HG03103 (cell line): ENCODE measurements at regions not wholly inside any gene's neighbourhood (a gene's known extent, or its start where the extent isn't known, plus 50 kb on each side); places are given as distances from the start of the nearest gene placed in this dataset.

Source experiments
- ATAC-seq: cut with Tn5 transposase; IDR thresholded peaks from one replicate; pipeline ENCODE4 v1.9.1; 2021; ENCODE audit warnings: low read depth; ENCODE audit not compliant: unreplicated experiment

DNA sequence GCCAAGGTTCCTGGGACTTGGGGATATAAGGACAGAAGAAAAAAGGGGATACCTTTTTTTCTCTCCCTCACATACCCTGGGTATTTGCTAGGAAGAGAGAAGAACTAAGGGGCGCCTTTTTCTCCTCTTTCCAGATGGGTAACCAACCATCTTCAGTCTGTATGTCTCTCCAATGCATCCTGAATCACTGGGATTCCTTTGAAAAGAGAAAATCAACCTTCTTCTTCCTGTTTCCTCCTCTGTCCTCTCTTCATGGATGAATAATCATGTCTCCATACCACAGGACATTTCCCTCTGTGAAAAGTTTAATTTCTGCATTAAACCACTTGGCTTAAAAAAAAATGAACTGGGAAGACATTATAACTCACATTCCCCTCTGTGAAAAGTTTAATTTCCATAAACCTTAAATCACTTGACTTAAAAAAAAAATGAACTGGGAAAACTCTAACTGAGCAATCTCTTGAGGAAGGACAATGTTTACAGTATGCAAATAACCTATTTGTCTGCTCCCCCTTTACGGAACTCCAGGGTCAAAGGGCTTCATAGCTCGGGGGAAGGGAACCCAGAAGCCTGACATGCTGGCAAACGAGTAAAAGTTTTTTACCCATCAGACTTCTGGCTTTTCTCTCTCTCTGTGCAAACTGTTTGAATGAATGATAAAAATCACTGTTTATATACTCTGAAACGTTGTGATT, 56.7 kb upstream of the FAM98A start:
- ATAC-seq: no peak

DNA sequence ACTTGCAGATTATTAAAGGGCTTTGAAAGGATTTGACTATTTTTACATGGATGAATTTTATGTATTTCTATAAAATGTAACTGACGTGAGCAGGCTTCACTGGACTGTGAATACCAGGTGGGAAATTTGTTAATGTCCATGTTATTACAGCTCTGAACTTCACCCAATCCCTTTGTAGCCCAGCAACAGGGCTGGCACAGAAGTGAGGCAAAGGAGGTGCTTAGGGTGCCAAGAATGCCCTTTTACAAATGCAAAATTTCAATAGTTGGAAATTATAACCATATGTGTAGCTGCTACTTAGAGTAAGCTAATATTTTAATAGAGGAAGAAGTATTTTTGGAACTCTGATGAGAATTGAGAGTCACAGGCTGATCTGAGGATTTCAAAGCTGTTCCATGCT, 53.7 kb upstream of the FAM98A start:
- no peak for ATAC-seq

DNA sequence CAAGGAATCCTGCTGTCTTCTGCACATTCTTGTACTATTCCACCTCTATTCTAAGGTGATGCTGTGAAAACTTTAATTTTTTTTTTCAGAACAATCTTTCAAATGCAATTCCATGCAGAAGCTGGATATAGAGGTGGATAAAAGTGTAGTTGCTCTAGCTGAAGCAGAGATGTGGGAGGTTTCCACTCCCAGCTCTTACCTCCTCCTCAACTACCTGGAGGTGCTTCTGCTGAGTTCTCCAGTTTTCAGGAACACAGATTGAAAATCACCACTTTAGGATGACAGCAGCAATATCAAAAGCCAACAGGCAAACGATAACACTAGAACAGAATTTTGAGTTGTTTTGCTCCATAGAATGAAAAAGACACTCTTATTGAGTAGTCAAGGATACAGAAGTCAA, 51.1 kb upstream of the FAM98A start:
- no peak for ATAC-seq
